ENCODE measurements at regions not wholly inside any gene's neighbourhood (a gene's known extent, or its start where the extent isn't known, plus 50 kb on each side); places are given as distances from the start of the nearest gene placed in this dataset.
"Not testable (repeated sequence)": the region's sequence is repeated elsewhere in the genome, so short reads cannot be mapped to it uniquely, and the experiment has no call there.

DNA sequence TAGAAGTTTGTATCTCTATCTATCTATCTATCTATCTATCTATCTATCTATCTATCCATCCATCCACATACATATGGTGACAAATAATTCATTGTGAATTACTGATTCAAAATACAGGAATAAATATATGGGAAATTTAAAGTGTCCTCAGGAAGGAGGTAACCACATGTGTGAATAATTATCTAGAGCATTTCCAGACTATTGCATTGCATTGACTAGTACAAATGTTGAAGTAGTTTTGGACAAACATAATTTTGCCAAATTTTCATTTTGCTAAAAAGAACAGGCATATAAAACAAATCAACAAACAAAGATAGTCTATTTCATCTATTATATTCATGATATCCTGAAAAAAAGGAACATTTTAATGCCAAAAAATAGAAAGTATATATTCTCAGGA is 192.7 kb downstream of the UTRN start:
- no peak for DNase-seq

DNA sequence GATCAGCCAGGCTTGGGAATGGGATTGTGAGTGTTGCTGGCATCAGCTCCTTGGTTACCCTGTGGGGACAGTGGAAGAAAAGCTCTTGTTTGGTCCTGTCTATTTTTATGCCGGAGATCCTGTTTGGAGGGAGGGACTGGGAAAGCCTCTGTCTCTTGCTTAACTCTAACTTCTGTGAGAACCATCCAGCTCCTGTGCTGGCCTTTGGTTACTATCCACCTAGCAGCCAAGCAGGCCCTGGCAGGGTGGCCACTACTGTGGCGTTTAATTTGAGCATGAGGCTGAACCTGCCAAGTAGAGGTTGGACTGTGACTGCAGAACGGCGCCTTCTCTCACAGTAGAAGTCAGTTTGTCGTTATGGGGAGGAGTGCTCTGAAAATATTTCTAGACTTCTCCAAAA is 193.3 kb downstream of the UTRN start:
- no peak for DNase-seq

DNA sequence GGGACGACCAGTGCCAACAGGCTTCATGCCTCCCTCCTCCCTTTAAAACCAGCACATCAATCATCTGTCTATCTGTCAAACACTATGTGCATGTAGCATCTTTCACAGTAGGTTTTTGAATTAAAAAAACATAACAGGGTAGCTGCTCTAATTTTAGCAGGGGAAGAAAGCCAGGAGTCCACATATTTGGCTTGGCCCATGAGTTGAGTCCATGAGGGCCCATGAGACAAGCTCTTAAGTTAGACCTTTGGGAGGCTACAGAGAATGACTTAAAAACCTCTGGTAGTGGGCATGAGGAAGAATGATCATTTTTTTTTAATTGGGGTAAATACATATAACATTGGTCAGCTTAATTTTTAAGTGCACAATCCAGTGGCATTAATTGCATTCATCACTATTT is 194.9 kb downstream of the UTRN start:
- DNase-seq = no peak

DNA sequence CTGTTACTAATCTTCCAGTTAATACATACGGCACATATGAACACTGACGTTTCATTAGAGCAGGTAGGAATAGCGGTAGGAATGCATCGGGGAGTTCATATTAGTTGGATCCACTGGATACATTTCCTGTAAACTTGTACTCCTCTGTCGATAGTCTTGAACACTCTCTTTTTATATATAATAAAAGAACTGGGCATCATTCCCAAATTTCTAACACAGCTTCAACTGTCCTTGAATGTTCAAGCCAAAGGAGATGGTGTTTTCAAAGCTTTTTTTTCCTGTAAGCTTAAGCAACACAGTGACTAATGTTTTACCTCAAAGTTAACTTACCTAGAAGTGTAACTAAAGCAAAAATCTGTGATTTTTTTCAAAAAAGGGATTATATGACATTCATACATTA is 195.3 kb downstream of the UTRN start:
- DNase-seq = no peak

DNA sequence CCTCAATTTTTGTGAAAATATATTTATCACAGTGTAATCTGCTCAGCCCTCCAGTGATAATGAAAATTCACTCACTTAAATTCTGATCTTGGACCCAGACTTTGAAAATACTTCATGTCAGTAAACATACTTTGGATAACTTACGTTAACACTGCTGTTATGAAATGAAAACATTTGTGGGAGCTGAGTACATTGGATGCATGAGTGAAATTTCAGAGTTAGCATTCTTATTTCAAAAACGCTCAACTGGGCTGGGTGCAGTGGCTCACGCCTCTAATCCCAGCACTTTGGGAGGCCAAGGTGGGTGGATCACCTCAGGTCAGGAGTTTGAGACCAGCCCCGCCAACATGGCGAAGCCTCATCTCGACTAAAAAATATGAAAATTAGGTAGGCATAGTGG is 196.4 kb downstream of the UTRN start:
- DNase-seq = no peak

DNA sequence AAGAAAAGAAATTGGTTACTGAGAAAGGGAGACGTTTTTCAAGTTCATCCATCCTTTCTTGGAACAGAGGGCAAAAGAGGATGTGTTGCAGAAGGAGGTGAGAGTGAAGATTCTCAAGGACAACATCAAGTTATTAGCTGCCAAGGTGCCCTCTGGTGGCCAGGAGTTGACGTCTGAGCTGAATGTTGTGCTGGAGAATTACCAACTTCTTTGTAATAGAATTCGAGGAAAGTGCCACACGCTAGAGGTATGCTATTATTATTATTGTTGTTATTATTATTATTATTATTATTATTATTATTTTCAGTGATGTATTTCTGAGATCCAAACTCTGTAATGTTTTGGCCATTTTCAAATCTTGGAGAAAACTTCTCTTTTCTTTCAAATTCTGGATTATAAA is 197.0 kb downstream of the UTRN start:
- DNase-seq = peak; percentile 64

DNA sequence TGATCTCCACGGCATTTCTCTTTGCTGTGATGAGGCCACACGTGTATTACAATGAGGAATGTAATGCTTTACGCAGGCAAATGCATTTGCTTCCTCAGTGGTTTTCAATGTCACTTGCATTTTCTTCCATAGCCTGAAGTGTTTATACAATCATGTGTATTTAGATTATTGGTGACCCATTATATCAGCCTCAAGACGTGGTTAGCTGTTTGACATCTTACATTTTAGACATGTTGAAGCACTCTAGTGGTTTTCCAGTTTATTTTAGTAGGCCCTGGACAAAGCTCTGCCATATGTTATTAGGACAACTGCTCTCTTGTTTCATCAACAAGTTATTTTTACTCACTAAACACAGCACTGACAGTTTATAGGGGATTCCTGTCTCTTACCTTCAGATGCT is 200.4 kb downstream of the UTRN start:
- DNase-seq = no peak

DNA sequence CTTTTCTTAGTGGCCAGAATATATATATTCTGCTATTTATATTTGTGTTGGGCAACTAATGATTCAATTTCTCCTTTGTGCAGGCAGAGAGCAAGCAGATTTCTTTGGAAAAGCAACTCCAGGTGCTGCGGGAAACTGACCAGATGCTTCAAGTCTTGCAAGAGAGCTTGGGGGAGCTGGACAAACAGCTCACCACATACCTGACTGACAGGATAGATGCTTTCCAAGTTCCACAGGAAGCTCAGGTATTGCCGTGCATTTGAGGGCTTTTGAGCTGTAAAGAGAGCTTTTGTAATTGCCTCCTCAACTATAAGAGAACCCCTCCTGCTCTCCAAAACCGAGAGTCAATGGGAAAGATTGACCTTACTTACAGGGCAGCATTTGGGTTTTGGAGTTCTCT is 203.5 kb downstream of the UTRN start:
- no peak for DNase-seq

DNA sequence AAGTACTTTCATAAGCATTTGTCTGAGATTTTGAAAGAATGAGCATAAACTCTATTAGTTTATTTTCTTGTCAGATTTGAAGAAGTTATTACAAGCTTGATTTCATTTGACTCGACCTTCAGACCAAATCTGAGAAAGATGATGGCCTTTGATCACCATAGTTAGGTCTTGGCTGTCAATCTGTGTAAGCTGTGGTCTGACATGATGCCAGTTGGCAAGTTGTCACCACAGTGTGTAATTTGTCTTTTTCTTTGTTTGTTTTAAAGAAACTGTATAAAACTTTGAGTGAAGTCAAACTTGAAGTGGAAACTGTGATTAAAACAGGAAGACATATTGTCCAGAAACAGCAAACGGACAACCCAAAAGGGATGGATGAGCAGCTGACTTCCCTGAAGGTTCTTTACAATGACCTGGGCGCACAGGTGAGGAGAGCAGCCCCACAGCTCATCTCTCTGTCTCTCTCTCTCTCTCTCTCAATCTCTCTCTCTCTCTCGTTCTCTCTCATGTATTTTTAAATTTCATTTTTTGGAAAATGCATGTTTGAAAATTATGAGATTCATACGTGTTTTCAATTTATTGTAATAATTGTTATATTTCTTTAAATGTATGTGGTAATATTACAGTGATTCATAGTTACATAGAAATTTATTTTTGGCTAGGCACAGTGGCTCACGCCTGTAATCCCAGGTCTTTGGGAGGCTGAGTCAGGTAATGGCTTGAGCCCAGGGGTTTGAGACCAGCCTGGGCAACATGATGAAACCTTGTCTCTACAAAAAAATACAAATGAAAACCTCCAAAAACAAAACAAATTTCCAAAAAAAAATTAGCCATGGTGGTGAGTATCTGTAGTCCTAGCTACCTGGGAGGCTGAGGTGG is 208.1 kb downstream of the UTRN start:
- no peak for DNase-seq

DNA sequence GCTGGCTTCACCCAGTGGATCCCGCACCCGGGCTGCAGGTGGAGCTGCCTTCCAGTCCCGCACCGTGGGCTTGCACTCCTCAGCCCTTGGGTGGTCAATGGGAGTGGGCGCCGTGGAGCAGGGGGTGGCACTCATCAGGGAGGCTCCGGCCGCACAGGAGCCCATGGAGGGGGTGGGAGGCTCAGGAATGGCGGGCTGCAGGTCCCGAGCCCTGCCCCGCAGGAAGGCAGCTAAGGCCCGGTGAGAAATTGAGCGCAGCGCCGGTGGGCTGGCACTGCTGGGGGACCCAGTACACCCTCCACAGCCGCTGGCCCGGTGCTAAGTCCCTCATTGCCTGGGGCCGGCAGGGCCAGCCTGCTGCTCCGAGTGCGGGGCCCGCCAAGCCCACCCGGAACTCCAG is 209.9 kb downstream of the UTRN start:
- DNase-seq = not testable (repeated sequence)

DNA sequence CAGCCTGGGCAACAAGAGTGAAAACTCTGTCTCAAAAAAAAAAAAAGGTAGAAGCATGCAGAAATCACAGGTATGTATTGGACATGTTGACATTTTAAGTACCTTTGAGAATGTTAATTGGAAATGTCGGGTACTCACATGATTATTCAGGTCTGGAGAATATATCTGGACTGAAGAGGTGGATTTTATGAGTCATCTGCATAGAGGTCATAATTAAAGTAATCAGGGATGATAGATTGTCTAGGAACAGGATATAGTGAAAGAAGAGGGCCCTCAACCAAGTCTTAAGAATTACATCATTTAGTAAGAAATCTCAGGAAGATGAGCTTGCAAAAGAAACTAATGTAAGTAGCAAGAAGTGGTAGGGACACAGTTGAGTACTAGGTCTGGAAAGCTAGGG is 212.5 kb downstream of the UTRN start:
- DNase-seq = no peak

DNA sequence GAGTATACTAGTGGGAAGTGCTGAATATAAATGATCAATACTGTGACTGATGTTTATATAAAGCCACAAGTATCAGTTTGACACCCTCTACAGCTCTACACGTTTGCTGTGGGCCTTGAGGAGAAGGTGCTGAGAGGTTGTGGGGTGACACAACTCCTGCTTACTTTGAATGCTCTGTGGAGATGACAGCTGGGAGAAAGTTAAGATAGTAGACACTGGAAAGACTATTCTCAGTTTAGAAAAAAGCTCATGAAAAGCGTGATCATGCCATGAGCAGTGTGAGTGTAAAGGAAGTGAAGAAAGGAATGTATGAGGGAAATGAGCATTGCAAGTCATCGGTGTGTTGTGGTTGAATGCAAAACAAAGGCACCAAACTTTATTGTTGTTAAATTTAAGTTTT is 215.8 kb downstream of the UTRN start:
- DNase-seq = no peak

DNA sequence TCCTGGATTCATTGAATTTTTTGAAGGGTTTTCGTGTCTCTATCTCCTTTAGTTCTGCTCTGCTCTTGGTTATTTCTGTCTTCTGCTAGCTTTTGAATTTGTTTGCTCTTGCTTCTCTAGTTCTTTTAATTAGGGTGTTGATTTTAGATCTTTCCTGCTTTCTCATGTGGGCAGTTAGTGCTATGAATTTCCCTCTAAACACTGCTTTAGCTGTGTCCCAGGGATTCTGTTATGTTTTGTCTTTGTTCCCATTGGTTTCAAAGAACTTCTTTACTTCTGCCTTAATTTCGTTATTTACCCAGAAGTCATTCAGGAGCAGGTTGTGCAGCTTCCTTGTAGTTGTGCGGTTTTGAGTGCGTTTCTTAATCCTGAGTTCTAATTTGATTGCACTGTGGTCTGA is 220.1 kb downstream of the UTRN start:
- DNase-seq = not testable (repeated sequence)

DNA sequence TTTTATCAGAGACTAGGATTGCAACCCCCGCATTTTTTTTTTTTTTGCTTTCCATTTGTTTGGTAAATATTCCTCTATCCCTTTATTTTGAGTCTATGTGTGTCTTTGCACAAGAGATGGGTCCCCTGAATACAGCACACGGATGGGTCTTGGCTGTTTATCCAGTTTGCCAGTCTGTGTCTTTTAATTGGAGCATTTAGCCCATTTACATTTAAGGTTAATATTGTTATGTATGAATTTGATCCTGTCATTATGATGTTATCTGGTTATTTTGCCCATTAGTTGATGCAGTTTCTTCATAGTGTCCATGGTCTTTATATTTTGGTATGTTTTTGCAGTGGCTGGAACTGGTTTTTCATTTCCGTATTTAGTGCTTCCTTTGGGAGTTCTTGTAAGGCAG is 220.9 kb downstream of the UTRN start:
- DNase-seq = not testable (repeated sequence)

DNA sequence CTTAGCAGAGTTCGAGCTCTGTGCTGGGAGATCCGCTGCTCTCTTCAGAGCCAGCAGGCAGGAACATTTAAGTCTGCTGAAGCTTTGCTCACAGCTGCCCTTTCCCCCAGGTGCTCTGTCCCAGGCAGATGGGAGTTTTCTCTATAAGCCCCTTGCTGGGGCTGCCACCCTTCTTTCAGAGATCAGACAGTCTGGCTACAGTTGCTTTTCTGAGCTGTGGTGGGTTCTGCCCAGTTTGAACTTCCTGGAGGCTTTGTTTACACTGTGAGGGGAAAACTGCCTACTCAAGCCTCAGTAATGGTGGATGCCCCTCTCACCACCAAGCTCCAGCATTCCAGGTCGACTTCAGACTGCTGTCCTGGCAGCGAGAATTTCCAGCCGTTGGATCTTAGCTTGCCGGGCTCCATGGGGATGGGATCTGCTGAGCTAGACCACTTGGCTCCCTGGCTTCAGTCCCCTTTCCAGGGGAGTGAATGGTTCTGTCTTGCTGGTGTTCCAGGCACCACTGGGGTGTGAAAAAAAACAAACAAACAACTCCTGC is 222.7 kb downstream of the UTRN start:
- DNase-seq = not testable (repeated sequence)

DNA sequence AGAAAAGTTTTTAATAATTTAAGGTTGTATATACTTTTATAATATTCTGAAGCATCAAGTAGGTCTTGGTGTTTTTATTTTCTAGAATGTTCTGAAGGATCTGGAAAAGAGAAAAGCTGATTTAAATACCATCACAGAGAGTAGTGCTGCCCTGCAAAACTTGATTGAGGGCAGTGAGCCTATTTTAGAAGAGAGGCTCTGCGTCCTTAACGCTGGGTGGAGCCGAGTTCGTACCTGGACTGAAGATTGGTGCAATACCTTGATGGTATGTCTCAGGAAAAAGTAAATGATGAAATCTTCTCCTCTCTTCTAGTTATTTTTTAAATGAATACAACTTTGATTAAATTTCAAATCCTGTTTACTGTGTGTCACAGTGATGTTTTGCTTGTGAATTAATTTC is 225.7 kb downstream of the UTRN start:
- DNase-seq = no peak

DNA sequence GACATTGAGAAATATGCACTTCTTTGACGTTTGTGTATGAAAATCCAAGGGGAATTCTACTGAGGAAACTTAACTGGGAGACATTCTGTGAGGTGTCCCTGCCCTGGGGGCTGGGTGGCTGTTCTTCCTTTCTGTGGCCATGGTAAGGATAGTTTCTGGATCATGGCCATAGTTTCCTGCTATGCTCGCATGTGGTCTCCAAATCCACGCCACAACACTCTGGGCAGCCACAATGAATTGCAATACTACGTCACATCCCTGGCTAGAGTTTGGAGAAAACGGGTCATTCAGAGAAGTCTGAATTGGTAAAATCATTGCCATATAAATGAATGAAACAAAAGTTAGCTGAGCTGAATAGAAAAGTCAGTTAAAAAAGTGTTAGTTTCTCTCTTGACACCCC is 230.6 kb downstream of the UTRN start:
- DNase-seq = no peak

DNA sequence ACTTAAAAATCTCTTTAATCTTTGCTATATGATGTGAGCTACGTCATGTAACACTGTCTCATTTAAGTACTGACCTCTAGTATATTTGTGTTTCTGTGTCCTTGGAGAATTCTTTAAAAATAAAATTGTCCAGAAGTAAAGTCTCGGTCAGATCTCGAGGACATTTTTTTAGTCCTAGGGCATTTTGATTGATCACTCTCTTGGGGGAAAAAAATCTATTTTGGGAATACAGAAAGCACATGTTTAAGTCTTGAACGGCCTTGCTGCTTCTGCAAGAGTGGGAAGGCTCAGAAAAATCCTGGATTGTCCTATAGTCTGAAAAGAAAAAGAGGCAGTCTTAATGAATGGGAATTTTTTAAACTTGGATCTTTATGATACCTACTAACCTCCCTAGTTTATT is 234.3 kb downstream of the UTRN start:
- DNase-seq = peak; percentile 21

DNA sequence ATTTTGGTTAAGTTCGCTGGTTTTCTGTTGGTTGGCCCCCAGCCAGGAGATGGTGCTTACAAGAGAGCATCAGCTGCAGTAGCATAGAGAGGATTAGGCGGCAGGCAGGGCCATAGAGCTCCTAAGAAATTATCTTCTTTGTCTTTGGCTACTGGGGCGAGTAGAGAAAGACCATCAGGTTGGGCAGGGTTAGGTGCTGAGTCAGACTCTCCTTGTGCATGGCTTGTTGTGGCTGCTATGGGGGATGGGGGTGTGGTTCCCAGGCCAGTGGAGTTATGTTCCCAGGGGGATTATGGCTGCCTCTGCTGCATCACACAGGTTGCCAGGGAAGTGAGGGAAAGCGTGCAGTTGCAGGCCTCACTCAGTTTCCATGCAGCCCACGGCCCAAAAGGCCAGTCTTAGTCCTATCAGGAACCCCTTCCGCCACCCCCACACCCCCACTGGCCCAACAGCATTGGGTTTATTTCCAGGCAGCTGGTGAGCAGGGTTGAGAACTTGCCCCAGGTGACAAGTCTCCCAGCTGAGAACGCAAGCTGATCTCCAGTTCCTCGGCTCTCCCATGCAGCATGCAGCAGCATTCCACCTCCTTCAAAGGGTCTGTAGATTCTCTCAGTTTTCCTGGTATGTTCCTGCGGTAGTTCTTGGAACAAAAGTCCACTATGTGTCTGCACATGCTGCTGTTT is 243.7 kb downstream of the UTRN start:
- no peak for DNase-seq

DNA sequence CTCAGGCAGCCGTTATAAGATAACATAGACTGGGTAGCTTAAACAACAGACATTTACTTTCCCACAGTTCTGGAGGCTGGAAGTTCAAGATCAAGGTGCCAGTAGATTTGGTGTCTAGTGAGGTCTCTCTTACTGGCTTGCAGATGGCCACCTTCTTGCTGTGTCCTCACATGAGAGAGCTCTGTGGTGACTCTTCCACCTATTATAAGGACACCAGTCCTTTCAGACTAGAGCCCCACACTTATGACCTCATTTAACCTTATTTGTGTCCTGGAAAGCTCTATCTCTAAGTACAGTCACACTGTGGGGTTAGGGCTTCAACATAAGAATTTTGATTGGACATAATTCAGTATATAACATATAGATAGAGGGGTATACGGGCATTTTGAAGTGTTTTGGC is 245.0 kb downstream of the UTRN start:
- no peak for DNase-seq

DNA sequence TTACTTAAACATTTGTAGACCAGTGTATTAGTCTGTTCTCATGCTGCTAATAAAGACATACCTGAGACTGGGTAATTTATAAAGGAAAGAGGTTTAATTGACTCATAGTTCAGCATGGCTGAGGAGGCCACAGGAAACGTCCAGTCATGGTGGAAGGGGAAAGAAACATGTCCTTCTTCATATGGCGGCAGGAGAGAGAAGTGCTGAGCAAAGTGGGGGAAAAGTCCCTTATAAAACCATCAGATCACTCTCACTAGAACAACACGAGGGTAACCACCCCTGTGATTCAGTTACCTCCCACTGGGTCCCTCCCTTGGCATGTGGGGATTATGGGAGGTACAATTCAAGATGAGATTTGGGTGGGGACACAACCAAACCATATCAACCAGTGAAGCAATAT is 247.1 kb downstream of the UTRN start:
- not testable (repeated sequence) for DNase-seq

DNA sequence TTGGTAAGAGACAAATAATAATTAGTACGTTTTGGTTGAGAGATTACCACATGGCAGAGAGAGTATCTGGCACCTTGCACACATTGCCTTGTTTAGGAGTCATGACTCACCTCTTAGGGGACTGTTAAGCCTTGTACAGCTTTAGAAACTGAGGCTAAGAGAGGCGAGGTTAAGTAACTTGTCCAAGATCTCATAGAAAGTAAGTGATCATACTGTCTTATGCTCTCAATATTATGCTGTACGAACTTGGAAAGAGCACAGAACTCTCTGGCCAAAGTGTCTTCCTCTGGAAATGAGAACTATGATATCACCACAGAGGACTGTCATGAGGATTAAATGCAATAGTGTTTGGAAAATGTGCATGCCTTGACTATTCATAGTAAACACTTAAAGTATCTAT is 249.0 kb downstream of the UTRN start:
- peak; percentile 81 for DNase-seq

DNA sequence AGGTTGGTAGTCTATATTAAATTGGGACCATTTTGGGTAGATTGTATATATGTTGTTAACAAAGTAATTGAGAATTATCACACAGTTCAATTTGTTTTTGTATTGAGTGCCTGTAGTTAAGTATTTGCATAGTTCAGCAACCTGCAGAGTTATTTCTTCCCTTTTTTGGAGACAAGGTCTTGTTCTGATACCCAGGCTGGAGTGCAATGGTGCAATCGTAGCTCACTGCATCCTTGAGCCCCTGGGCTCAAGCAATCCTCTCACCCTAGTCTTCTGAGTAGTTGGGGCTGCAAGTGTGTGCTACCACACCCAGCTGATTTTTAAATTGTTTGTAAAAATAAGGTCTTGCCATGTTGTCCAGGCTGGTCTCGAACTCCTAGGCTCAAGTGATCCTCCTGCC is 250.5 kb downstream of the UTRN start:
- DNase-seq = no peak

DNA sequence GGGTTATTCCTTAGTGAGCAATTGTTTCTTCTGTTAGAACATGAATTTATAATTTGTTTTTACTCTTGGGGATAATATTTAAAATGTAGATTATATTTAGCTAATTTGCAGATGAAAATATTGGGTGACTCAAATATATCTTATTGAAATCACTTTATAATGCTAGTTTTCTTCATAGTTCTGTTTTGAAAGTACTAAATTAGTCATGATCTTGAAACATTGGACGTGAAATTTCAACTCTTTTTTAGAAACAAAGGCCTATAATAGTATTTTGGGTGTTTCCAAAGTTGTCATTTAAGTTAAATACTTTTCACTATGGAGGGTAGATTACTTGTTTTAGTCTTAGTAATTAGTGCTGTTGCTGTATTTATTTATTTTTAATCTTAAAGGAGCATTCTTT is 250.9 kb downstream of the UTRN start:
- DNase-seq = no peak
